Neural crest cell (in vitro differentiated cells): ENCODE measurements at regions not wholly inside any gene's neighbourhood (a gene's known extent, or its start where the extent isn't known, plus 50 kb on each side); places are given as distances from the start of the nearest gene placed in this dataset.

ENCODE experiments used
- DNase-seq: peaks from one replicate; pipeline ENCODE4 v3.0.0; 2021; ENCODE audit warnings: low read depth, mixed read lengths, low spot score
- H3K27ac Mint-ChIP-seq: one replicate; pipeline ENCODE4 v1.8.0; 2021; ENCODE audit warnings: mild to moderate bottlenecking, mixed read lengths; ENCODE audit not compliant: unreplicated experiment
- H3K27me3 Mint-ChIP-seq: 2 replicates; pipeline ENCODE4 v1.8.0; 2021; ENCODE audit warnings: low read depth, mild to moderate bottlenecking, mixed read lengths
- H3K36me3 Mint-ChIP-seq: 2 replicates; pipeline ENCODE4 v1.8.0; 2021; ENCODE audit warnings: low read depth, mild to moderate bottlenecking, mixed read lengths
- H3K4me1 Mint-ChIP-seq: 2 replicates; pipeline ENCODE4 v1.8.0; 2021; ENCODE audit warnings: mixed read lengths
- H3K4me3 Mint-ChIP-seq: one replicate; pipeline ENCODE4 v1.8.0; 2021; ENCODE audit warnings: mild to moderate bottlenecking, mixed read lengths
- H3K9me3 Mint-ChIP-seq: 2 replicates; pipeline ENCODE4 v1.8.0; 2021; ENCODE audit warnings: mixed read lengths
- CTCF ChIP-seq: fragments of 200-600 bp; sonication (generic); conservative IDR thresholded peaks from 2 replicates; pipeline ENCODE4 v1.5.0; 2021; ENCODE audit warnings: antibody characterized with exemption, mild to moderate bottlenecking

GRCh38 chr6:120899932-120900331, 434.3 kb downstream of the TBC1D32 start:
- no peak overlapping the region for H3K27ac Mint-ChIP-seq
- H3K36me3 Mint-ChIP-seq, result no peaks in the 10 kb centered on the region
- no peaks in the 10 kb centered on the region for H3K4me1 Mint-ChIP-seq
- no peaks in the 10 kb centered on the region for H3K27me3 Mint-ChIP-seq
- no peak for DNase-seq
- TF ChIP-seq CTCF, result no peak
- no peaks in the 10 kb centered on the region for H3K9me3 Mint-ChIP-seq
- no peak overlapping the region for H3K4me3 Mint-ChIP-seq

DNA sequence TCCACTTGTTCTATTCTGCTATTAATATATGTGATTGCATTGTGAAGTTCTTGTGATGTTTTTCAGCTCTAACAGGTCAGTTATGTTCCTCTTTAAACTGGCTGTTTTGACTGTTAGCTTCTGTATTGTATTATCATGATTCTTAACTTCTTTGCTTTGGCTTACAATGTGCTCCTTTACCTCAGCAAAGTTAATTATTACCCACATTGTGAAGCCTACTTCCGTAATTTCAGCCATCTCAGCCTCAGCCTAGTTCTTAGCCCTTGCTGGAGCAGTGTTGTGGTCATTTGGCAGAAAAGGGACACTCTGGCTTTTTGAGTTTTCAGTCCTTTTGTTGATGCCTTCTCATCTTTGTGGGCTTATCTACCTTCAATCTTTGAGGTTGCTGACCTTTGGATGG, 440.2 kb downstream of the TBC1D32 start:
- Mint-ChIP-seq H3K4me3 (no peak overlapping the region), H3K27me3 (peaks cover 3% of the 10 kb centered on the region), H3K27ac (no peak overlapping the region), H3K9me3 (peaks cover 8% of the 10 kb centered on the region), H3K4me1 (no peaks in the 10 kb centered on the region), H3K36me3 (peaks cover 9% of the 10 kb centered on the region)
- TF ChIP-seq CTCF, result no peak
- DNase-seq, result no peak

DNA sequence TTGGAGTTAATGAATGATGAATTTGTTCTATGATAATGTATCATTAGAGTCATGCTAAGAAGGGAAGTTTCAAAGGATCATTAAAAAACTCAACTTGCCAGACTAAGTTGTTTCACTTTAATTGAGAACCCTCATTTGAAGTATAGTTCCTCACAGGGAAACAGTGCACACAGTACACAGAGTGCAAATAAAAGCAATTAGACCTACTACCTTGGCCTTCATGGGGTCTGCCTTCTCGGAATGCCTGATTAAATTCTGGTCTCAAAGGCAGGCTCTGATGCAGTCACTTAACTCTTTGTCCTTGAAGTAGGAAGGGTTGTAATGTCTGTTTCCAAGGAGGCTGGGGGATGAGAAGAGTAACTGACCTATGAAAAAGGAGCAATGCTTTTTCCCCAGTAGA, 457.3 kb downstream of the TBC1D32 start:
- Mint-ChIP-seq H3K36me3 (no peaks in the 10 kb centered on the region), H3K27ac (no peak overlapping the region), H3K27me3 (peaks cover 16% of the 10 kb centered on the region), H3K4me1 (peaks cover 7% of the 10 kb centered on the region), H3K4me3 (no peak overlapping the region), H3K9me3 (no peaks in the 10 kb centered on the region)
- no peak for DNase-seq
- no peak for TF ChIP-seq CTCF

DNA sequence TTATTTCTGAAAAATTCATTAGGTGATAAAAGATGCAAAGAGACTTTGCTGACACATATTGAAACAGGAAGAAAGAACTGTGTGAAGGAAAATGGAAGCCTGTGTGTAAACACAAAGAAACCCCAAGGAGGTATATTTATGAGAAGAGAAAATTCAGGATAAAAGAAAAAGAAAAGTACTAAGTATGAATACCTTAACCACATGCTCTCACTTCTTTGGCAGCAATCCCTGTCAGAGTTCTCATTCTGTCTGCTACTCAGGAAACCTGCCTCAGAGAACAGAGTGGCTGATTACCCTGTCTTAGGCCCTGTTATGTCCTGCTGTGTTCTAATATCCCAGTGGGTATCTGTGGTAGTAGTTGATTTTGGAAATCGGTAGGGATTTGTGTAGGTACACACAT, 457.9 kb downstream of the TBC1D32 start:
- Mint-ChIP-seq H3K4me3 (no peak overlapping the region), H3K27ac (no peak overlapping the region), H3K9me3 (no peaks in the 10 kb centered on the region), H3K36me3 (no peaks in the 10 kb centered on the region), H3K4me1 (peaks cover 2% of the 10 kb centered on the region), H3K27me3 (peaks cover 16% of the 10 kb centered on the region)
- DNase-seq, result no peak
- no peak for TF ChIP-seq CTCF

DNA sequence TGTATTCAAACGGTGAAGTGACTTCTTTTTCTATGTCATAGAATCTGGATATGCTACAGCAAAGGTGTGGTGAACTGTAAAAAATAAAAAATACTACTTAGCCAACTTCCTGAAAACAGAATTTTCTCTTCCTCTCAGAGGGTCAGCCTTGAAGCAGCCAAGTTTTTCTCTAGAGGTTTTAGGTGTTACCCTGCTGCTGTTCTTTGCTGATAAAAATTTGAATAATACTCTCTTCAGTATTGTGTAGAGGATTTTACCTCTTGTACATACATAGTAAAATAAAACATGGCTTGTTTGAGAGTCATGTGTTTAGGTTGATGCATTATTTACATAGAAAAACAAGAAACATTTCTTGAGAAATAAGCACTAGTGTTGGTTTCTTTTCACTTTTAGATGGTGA, 458.4 kb downstream of the TBC1D32 start:
- no peak for DNase-seq
- no peaks in the 10 kb centered on the region for H3K4me1 Mint-ChIP-seq
- no peak overlapping the region for H3K27ac Mint-ChIP-seq
- H3K4me3 Mint-ChIP-seq, result no peak overlapping the region
- H3K9me3 Mint-ChIP-seq, result no peaks in the 10 kb centered on the region
- H3K36me3 Mint-ChIP-seq, result no peaks in the 10 kb centered on the region
- TF ChIP-seq CTCF, result no peak
- peaks cover 16% of the 10 kb centered on the region for H3K27me3 Mint-ChIP-seq

- H3K4me1 Mint-ChIP-seq, result no peaks in the 10 kb centered on the region
- no peaks in the 10 kb centered on the region for H3K9me3 Mint-ChIP-seq
- no peaks in the 10 kb centered on the region for H3K36me3 Mint-ChIP-seq
- no peak overlapping the region for H3K27ac Mint-ChIP-seq
- no peak for DNase-seq
- H3K27me3 Mint-ChIP-seq, result peaks cover 14% of the 10 kb centered on the region
- TF ChIP-seq CTCF, result no peak
- H3K4me3 Mint-ChIP-seq, result no peak overlapping the region
Measured at GRCh38 chr6:120874422-120874821, 459.9 kb downstream of the TBC1D32 start.
